ENCODE measurements at regions not wholly inside any gene's neighbourhood (a gene's known extent, or its start where the extent isn't known, plus 50 kb on each side); places are given as distances from the start of the nearest gene placed in this dataset.
"Not testable (repeated sequence)": the region's sequence is repeated elsewhere in the genome, so short reads cannot be mapped to it uniquely, and the experiment has no call there.

DNA sequence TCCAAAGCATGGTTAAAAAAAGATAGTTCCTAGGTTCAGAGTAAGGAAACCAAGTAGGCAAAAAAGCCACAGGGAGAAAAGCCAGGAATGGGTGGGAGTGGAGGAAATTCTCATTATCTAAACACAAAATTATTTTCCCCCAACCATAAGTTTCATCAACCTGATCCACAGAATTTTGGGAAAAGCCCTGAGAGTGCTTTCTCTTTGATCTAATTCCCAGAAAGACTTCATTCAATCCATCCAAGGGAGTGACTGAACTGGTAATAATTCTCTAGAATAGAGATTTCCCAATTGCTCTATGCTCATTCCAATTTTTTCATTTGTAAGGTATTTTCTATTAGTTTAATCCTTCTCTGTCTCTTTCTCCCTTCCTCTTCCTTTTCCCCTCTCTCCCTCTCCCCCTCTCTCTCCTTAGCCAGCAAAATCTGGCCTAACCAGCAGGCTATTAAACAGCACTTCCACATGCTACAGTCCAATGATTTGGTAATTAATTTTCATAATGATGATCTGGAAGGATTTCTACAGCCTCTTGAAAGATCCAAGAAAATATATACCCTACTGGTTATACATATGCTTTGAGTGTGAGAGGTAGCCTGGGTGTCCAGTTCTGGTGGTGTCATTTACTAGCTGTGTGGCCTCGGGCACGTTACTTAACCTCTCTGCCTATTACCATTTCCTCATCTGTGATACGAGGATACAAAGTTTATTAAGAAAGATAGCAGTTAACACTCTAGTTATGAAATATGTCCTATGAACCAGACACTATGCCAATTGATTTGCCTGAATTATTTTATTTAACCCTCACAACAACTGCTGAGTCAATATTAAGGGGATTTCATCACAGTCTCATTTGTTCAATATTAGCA lies 251.5 kb upstream of the RASGEF1B start:
- H3K4me1 ChIP-seq = peaks cover 0 to 30% of the 10 kb centered on the region in 2 donors
- H3K27me3 ChIP-seq = no peaks in the 10 kb centered on the region
- H3K9me3 ChIP-seq = no peaks in the 10 kb centered on the region
- DNase-seq (ENCODE audit: low spot score) = no peak
- H3K4me3 ChIP-seq = no peak overlapping the region
- H3K36me3 ChIP-seq = no peaks in the 10 kb centered on the region
- no peak overlapping the region for H3K27ac ChIP-seq
- TF ChIP-seq, protein P1, sequence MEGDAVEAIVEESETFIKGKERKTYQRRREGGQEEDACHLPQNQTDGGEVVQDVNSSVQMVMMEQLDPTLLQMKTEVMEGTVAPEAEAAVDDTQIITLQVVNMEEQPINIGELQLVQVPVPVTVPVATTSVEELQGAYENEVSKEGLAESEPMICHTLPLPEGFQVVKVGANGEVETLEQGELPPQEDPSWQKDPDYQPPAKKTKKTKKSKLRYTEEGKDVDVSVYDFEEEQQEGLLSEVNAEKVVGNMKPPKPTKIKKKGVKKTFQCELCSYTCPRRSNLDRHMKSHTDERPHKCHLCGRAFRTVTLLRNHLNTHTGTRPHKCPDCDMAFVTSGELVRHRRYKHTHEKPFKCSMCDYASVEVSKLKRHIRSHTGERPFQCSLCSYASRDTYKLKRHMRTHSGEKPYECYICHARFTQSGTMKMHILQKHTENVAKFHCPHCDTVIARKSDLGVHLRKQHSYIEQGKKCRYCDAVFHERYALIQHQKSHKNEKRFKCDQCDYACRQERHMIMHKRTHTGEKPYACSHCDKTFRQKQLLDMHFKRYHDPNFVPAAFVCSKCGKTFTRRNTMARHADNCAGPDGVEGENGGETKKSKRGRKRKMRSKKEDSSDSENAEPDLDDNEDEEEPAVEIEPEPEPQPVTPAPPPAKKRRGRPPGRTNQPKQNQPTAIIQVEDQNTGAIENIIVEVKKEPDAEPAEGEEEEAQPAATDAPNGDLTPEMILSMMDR (IDR thresholded peaks at IDR 0.05) = no peak

DNA sequence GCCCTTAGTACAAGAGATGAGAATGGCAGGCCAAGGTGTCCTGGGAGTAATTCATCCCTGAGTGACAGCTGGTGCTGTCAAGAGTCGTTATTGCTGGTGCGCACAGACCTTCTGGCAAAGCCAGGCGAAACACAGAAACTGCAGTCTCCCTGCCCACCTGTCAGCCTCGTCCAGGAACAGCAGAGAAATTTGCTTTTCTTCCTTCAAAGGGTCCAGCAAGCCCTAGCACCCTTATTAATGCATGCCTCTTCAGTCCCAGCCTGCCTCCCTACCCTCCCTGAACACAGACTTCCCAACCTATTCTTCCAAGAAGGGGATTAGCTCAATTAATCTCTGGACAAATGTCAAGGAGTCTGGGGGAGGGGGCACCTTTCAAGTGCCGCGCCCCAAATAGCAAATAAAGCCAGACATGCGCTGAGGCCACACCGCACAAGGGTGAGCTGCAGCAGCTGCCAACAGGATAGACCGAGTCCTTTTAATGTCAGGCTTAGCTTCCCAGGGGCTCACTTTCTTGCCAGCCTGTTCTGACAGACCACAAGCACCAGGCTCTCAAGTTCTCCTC lies 250.7 kb upstream of the RASGEF1B start:
- no peak overlapping the region for H3K27ac ChIP-seq
- H3K9me3 ChIP-seq = no peaks in the 10 kb centered on the region
- no peaks in the 10 kb centered on the region for H3K36me3 ChIP-seq
- peaks cover 0 to 30% of the 10 kb centered on the region in 2 donors for H3K4me1 ChIP-seq
- TF ChIP-seq, protein P1 (IDR thresholded peaks at IDR 0.05) = no peak
- no peak for DNase-seq (ENCODE audit: low spot score)
- H3K27me3 ChIP-seq = no peaks in the 10 kb centered on the region
- H3K4me3 ChIP-seq = no peak overlapping the region

DNA sequence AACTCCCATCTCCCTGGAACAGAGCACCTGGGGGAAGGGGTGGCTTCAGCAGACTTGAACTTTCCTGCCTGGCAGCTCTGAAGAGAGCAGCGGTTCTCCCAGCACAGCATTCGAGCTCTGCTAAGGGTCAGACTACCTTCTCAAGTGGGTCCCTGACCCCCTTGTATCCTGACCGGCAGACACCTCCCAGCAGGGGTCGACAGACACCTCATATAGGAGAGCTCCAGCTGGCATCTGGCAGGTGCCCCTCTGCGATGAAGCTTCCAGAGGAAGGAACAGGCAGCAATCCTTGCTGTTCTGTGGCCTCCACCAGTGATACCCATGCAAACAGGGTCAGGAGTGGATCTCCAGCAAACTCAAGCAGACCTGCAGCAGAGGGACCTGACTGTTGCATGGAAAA lies 244.1 kb upstream of the RASGEF1B start:
- H3K36me3 ChIP-seq = no peaks in the 10 kb centered on the region
- no peaks in the 10 kb centered on the region for H3K27me3 ChIP-seq
- no peak overlapping the region for H3K27ac ChIP-seq
- TF ChIP-seq, protein P1 (IDR thresholded peaks at IDR 0.05) = no peak
- no peaks in the 10 kb centered on the region for H3K4me1 ChIP-seq
- DNase-seq (ENCODE audit: low spot score) = no peak
- no peaks in the 10 kb centered on the region for H3K9me3 ChIP-seq
- H3K4me3 ChIP-seq = no peak overlapping the region

DNA sequence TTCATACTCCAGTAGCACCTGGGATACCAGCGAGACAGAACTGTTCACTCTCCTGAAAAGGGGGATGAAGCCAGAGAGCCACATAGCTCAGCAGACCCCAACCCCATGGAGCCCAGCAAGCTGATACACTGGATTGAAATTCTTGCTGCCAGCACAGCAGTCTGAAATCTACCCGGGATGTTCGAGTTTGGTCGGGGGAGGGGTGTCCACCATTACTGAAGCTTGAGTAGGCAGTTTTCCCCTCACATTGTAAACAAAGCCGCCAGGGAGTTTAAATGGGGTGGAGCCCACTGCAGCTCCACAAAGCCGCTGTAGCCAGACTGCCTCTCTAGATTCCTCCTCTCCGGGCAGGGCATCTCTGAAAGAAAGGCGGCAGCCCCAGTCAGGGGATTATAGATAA lies 243.7 kb upstream of the RASGEF1B start:
- DNase-seq (ENCODE audit: low spot score); H3K27ac ChIP-seq: not testable (repeated sequence)

DNA sequence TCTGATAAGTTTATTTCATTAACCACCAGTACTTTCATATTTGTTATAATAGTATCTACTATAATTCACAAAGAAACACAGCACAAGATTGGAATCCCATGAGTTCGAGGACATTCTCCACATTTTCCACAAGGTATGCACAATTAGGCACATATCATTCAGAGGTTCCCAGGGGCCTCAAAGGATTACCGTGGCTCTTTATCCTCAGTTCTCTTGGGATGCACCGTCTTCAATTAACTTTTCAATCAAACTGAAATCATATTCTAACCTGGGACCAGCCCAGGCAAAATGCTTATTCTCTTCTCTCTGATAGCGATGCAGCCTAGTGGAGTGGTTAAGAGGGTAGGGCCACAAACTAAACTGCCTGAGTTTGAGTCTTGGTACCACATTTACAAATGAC lies 242.6 kb upstream of the RASGEF1B start:
- Histone ChIP-seq H3K4me3 (no peak overlapping the region), H3K36me3 (no peaks in the 10 kb centered on the region), H3K4me1 (no peaks in the 10 kb centered on the region), H3K9me3 (no peaks in the 10 kb centered on the region), H3K27ac (no peak overlapping the region), H3K27me3 (no peaks in the 10 kb centered on the region)
- TF ChIP-seq, protein P1 (IDR thresholded peaks at IDR 0.05) = no peak
- DNase-seq (ENCODE audit: low spot score) = no peak

More for the DNA sequence above, 243.7 kb upstream of the RASGEF1B start:
- H3K9me3 ChIP-seq, H3K36me3 ChIP-seq, H3K27me3 ChIP-seq, H3K4me3 ChIP-seq, H3K4me1 ChIP-seq: not testable (repeated sequence)

DNA sequence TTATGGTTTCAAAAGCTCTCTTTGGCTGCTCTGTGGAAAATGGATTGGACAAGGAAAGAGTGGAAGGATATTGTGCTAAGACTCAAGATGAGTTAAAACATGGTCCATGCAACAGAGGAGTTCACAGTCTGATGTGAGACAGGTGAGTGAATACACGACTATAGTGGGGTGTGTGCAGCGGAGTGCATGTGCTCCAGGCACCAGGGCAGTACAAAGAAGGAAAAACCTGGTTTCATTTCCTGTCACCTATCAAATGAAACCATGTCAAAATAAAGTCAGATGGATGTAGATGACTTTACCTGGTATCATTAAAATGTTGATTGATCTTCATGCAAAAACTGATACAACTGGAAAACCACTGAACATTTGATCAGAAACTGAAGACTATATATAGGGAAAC lies 241.0 kb upstream of the RASGEF1B start:
- Histone ChIP-seq H3K36me3 (no peaks in the 10 kb centered on the region), H3K9me3 (no peaks in the 10 kb centered on the region), H3K27ac (no peak overlapping the region), H3K4me1 (no peaks in the 10 kb centered on the region), H3K27me3 (no peaks in the 10 kb centered on the region), H3K4me3 (no peak overlapping the region)
- TF ChIP-seq, protein P1 (IDR thresholded peaks at IDR 0.05) = no peak
- DNase-seq (ENCODE audit: low spot score) = no peak
